Endothelial cell of umbilical vein (primary cell): ENCODE measurements at regions not wholly inside any gene's neighbourhood (a gene's known extent, or its start where the extent isn't known, plus 50 kb on each side); places are given as distances from the start of the nearest gene placed in this dataset.

Source experiments
- BruUV-seq: library from RNA; stranded (reverse); fragments of 400-500 nt; replicated peaks from 2 replicates; lab custom pipeline; 2021; lab: Mats Ljungman, UMichigan
- CTCF ChIA-PET: fragments of 300-600, 350-600 bp; sonication (Branson Sonifier 250); formaldehyde crosslinking; loops from one replicate; lab custom pipeline; 2021; ENCODE audit warnings: antibody characterized with exemption, inconsistent platforms; lab: Charles Lee
- POLR2A ChIA-PET: fragments of 300-600, 350-600 bp; sonication (Branson Sonifier 250); formaldehyde crosslinking; loops from one replicate; lab custom pipeline; 2021; ENCODE audit warnings: antibody characterized with exemption, inconsistent platforms; lab: Charles Lee
- DNase-seq: peaks from one replicate; pipeline ENCODE4 v3.0.0-alpha.2; 2011; ENCODE audit warnings: low read depth, low spot score
- FAIRE-seq: peaks from 2 replicates; lab custom pipeline; 2011; peaks lifted over from hg19 to GRCh38; lab: Jason Lieb, UNC
- H2AFZ ChIP-seq: 2 replicates; pipeline ENCODE4 v1.6.0; 2012; ENCODE audit warnings: low read depth, low read length, control low read depth, inconsistent platforms
- H3K27ac ChIP-seq: 2 replicates; pipeline ENCODE4 v1.5.1; 2011; ENCODE audit warnings: low read depth, mild to moderate bottlenecking, control low read depth, low read length, moderate library complexity; ENCODE audit not compliant: insufficient read depth
- H3K27me3 ChIP-seq, 2 experiments: 2 replicates each; pipeline versions ENCODE4 v1.6.0 to v1.6.1; 2011; ENCODE audit warnings: low read length in 2 of 2, mixed read lengths in 1 of 2; ENCODE audit not compliant: control insufficient read depth in 2 of 2, insufficient read depth in 2 of 2
- H3K36me3 ChIP-seq, 2 experiments: 2 replicates in 1 of 2; 3 replicates in 1 of 2; pipeline ENCODE4 v1.5.1; 2011; ENCODE audit warnings: low read length in 2 of 2, mild to moderate bottlenecking in 1 of 2, moderate library complexity in 1 of 2; ENCODE audit not compliant: control insufficient read depth in 2 of 2, insufficient read depth in 2 of 2; ENCODE audit errors: extremely low read depth in 1 of 2
- H3K4me1 ChIP-seq: 3 replicates; pipeline ENCODE4 v1.5.1; 2011; ENCODE audit warnings: mild to moderate bottlenecking, low read length; ENCODE audit not compliant: control insufficient read depth, insufficient read depth; ENCODE audit errors: extremely low read depth
- H3K4me2 ChIP-seq: 2 replicates; pipeline ENCODE4 v1.6.1; 2011; ENCODE audit warnings: low read length, control low read depth, mixed read lengths; ENCODE audit not compliant: insufficient read depth
- H3K4me3 ChIP-seq, 3 experiments: fragments of 200-600 bp in 1 of 3; sonication (generic), shearing (Covaris generic) in 1 of 3; replicated peaks in 1 of 3; 2 replicates each; pipeline ENCODE4 v1.5.1; 2011 to 2016; ENCODE audit warnings: control low read depth in 3 of 3, low read length in 3 of 3, mild to moderate bottlenecking in 2 of 3, inconsistent platforms in 1 of 3, low read depth in 1 of 3, moderate library complexity in 1 of 3; ENCODE audit not compliant: insufficient read depth in 1 of 3
- H3K79me2 ChIP-seq: 2 replicates; pipeline ENCODE4 v1.6.0; 2012; ENCODE audit warnings: low read length, inconsistent platforms; ENCODE audit not compliant: control insufficient read depth, insufficient read depth
- H3K9ac ChIP-seq: replicated peaks from 2 replicates; pipeline ENCODE3; 2011; ENCODE audit warnings: low read length, control low read depth; ENCODE audit not compliant: insufficient read depth; ENCODE audit errors: extremely low read depth
- H3K9me1 ChIP-seq: replicated peaks from 3 replicates; pipeline ENCODE4 v1.6.0; 2011; ENCODE audit warnings: mild to moderate bottlenecking, low read length; ENCODE audit not compliant: control insufficient read depth, insufficient read depth; ENCODE audit errors: extremely low read depth
- H3K9me3 ChIP-seq: replicated peaks from 2 replicates; pipeline ENCODE4 v1.5.1; 2012; ENCODE audit warnings: low read length, inconsistent platforms; ENCODE audit not compliant: control insufficient read depth, insufficient read depth
- H4K20me1 ChIP-seq: replicated peaks from 2 replicates; pipeline ENCODE3; 2011; ENCODE audit warnings: mild to moderate bottlenecking, low read length; ENCODE audit not compliant: control insufficient read depth, insufficient read depth; ENCODE audit errors: extremely low read depth
- EZH2 ChIP-seq: IDR thresholded peaks from 2 replicates; pipeline ENCODE4 v1.6.1; 2012; ENCODE audit warnings: borderline replicate concordance, low read depth, mild to moderate bottlenecking, moderate library complexity, low read length, inconsistent platforms; ENCODE audit not compliant: severe bottlenecking
- FOS ChIP-seq: IDR thresholded peaks from 2 replicates; pipeline ENCODE4 v1.6.1; 2011; ENCODE audit warnings: mild to moderate bottlenecking, low read length, moderate library complexity, borderline replicate concordance; ENCODE audit not compliant: insufficient read depth
- GATA2 ChIP-seq: IDR thresholded peaks from 2 replicates; pipeline ENCODE4 v1.7.0; 2011; ENCODE audit warnings: low read depth, mild to moderate bottlenecking, moderate library complexity, mixed read lengths, low read length; ENCODE audit not compliant: insufficient read length, insufficient read depth
- JUN ChIP-seq: IDR thresholded peaks from 2 replicates; pipeline ENCODE4 v1.6.1; 2011; ENCODE audit warnings: borderline replicate concordance, low read depth; ENCODE audit not compliant: insufficient read length, insufficient read depth
- MYC ChIP-seq: IDR thresholded peaks from one replicate; pipeline ENCODE4 v1.6.1; 2011; ENCODE audit warnings: mild to moderate bottlenecking, low read depth, low read length
- POLR2A ChIP-seq: IDR thresholded peaks from 2 replicates; pipeline ENCODE4 v1.6.1; 2012; ENCODE audit warnings: low read depth, mild to moderate bottlenecking, control low read depth, low read length
- POLR2AphosphoS5 ChIP-seq: IDR thresholded peaks from 2 replicates; pipeline ENCODE4 v1.6.1; 2012; ENCODE audit warnings: low read depth, mild to moderate bottlenecking, control low read depth, low read length, moderate library complexity; ENCODE audit not compliant: insufficient read depth
- dilution Hi-C: fragments of 300-500 bp; cut with MboI; formaldehyde crosslinking; loops from one replicate; pipeline ENCODE4 v1.15.0; 2019; ENCODE audit warnings: low sequenced_read_pairs; ENCODE audit not compliant: extremely low pct_ligation_motif_present
- intact Hi-C: fragments of 100-400 bp; cut with micrococcal nuclease; formaldehyde crosslinking; loops from one replicate; pipeline ENCODE4 v1.10.0; 2022
- TF ChIP-seq, protein P1 (sequence below), 2 donors: IDR thresholded peaks; 1 replicate in 1 of 2; 2 replicates in 1 of 2; pipeline ENCODE4 v1.5.1; 2011; ENCODE audit warnings: low read length in 2 of 2, mild to moderate bottlenecking in 2 of 2, moderate library complexity in 2 of 2, control low read depth in 1 of 2, inconsistent platforms in 1 of 2, low read depth in 1 of 2; ENCODE audit not compliant: insufficient read depth in 1 of 2; ENCODE audit errors: extremely low read depth in 1 of 2
- TF ChIP-seq, protein P2 (sequence below): IDR thresholded peaks from 2 replicates; pipeline ENCODE4 v1.6.1; 2011; ENCODE audit not compliant: insufficient read depth, insufficient read length

DNA sequence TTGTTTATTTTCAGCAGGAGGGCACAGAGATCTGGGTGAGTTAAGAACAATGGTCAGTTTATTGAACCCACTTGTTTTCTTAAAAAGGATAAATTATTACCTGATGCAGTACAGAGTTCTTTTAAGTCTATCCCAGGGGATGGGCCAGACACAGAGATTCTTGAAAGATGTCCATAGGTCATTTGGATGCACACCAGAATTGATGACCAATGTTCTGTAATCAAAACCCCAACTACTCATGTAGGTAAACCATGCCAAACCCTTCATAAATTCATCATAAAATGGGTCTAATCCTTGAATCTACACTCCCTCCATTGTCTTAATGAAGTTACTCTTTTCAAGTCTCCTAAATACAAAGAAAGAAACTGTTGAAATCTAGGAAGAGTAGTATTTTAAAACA, 273.0 kb upstream of the COL8A1 start:
- H2AFZ ChIP-seq = no peak overlapping the region
- POLR2A ChIA-PET = no interaction called here
- H3K27ac ChIP-seq = no peak overlapping the region
- H3K27me3 ChIP-seq = no peaks in the 10 kb centered on the region
- H3K9me1 ChIP-seq = no peaks in the 10 kb centered on the region
- H3K4me2 ChIP-seq = no peak overlapping the region
- no peak overlapping the region for H3K9ac ChIP-seq
- H3K4me1 ChIP-seq = peaks cover 14% of the 10 kb centered on the region
- H3K9me3 ChIP-seq = no peaks in the 10 kb centered on the region
- CTCF ChIA-PET = interaction anchor here (1.3 kb wide), 1 partner anchor 10 kb away, joined by 6 read pairs; no protein-coding TSS in a partner anchor
- dilution Hi-C loops = no loop called here
- H3K36me3 ChIP-seq = no peaks in the 10 kb centered on the region
- no peak for DNase-seq
- no TSS peak for BruUV-seq
- H3K79me2 ChIP-seq = no peaks in the 10 kb centered on the region
- no peaks in the 10 kb centered on the region for H4K20me1 ChIP-seq
- intact Hi-C loops = no loop called here
- H3K4me3 ChIP-seq = no peak overlapping the region
- FAIRE-seq = no peak
- TF ChIP-seq, protein P1, sequence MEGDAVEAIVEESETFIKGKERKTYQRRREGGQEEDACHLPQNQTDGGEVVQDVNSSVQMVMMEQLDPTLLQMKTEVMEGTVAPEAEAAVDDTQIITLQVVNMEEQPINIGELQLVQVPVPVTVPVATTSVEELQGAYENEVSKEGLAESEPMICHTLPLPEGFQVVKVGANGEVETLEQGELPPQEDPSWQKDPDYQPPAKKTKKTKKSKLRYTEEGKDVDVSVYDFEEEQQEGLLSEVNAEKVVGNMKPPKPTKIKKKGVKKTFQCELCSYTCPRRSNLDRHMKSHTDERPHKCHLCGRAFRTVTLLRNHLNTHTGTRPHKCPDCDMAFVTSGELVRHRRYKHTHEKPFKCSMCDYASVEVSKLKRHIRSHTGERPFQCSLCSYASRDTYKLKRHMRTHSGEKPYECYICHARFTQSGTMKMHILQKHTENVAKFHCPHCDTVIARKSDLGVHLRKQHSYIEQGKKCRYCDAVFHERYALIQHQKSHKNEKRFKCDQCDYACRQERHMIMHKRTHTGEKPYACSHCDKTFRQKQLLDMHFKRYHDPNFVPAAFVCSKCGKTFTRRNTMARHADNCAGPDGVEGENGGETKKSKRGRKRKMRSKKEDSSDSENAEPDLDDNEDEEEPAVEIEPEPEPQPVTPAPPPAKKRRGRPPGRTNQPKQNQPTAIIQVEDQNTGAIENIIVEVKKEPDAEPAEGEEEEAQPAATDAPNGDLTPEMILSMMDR (IDR thresholded peaks at IDR 0.05; ENCODE audit: extremely low read depth in 1 of 2, insufficient read depth in 1 of 2, low read depth in 1 of 2, low read length in 2 of 2) = no peak
- no peak for TF ChIP-seq JUN

DNA sequence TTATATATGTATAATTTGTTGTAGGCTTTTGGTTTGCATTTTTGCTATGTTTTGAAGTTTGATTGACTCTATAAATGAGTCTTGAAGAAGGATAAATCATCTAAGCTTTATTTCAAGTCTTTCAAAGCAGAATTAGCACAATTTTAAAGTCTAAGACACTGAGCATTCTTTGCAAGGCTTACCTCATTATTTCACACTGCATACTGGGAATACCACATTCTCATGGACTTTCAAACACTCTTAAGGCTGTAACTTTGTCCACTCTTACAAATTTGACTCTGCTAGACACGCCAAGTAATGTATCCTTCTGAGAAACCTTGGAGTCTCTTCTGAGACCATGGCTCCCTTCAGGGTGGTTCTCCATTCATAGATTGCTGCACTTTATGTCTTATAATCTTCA, 281.3 kb upstream of the COL8A1 start:
- H4K20me1 ChIP-seq = no peaks in the 10 kb centered on the region
- H3K9ac ChIP-seq = no peak overlapping the region
- POLR2A ChIA-PET = no interaction called here
- H3K4me1 ChIP-seq = peaks cover 14% of the 10 kb centered on the region
- no peak overlapping the region for H2AFZ ChIP-seq
- dilution Hi-C loops (no loop called here), intact Hi-C loops (loop anchor here (5.0 kb wide), 1 partner anchor 45 kb away; no protein-coding TSS in a partner anchor)
- FAIRE-seq = no peak
- H3K9me1 ChIP-seq = no peaks in the 10 kb centered on the region
- no TSS peak for BruUV-seq
- no peaks in the 10 kb centered on the region for H3K27me3 ChIP-seq
- no peak overlapping the region for H3K4me2 ChIP-seq
- H3K27ac ChIP-seq = no peak overlapping the region
- no peak overlapping the region for H3K4me3 ChIP-seq
- TF ChIP-seq POLR2AphosphoS5 (no peak), MYC (no peak), EZH2 (no peak), GATA2 (no peak), FOS (no peak), JUN (no peak), POLR2A (no peak)
- TF ChIP-seq, protein P2, sequence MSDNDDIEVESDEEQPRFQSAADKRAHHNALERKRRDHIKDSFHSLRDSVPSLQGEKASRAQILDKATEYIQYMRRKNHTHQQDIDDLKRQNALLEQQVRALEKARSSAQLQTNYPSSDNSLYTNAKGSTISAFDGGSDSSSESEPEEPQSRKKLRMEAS = no peak
- TF ChIP-seq, protein P1 (IDR thresholded peaks at IDR 0.05; ENCODE audit: extremely low read depth in 1 of 2, insufficient read depth in 1 of 2, low read depth in 1 of 2, low read length in 2 of 2) = no peak
- CTCF ChIA-PET = interaction anchor here (1.8 kb wide), 1 partner anchor 16 kb away, joined by 4 read pairs; no protein-coding TSS in a partner anchor
- H3K79me2 ChIP-seq = no peaks in the 10 kb centered on the region
- H3K9me3 ChIP-seq = no peaks in the 10 kb centered on the region
- no peak for DNase-seq
- H3K36me3 ChIP-seq = no peaks in the 10 kb centered on the region
